Prostate gland (tissue), 2 donors: ENCODE measurements at regions not wholly inside any gene's neighbourhood (a gene's known extent, or its start where the extent isn't known, plus 50 kb on each side); places are given as distances from the start of the nearest gene placed in this dataset.

ENCODE experiments used
- DNase-seq: peaks from one replicate; pipeline ENCODE4 v3.0.0-alpha.2; 2019; ENCODE audit warnings: low spot score
- H3K27ac ChIP-seq, 2 donors: fragments of 200-600 bp; sonication (generic); 2 replicates each; pipeline ENCODE4 v1.5.1; 2017 to 2019
- H3K27me3 ChIP-seq: fragments of 200-600 bp; sonication (generic); replicated peaks from 2 replicates; pipeline ENCODE4 v1.5.1; 2019; ENCODE audit not compliant: insufficient read depth
- H3K36me3 ChIP-seq, 2 donors: fragments of 200-600 bp; sonication (generic); 1 replicate in 1 of 2; 2 replicates in 1 of 2; pipeline versions ENCODE4 v1.5.1 to v1.8.1; 2017 to 2019
- H3K4me1 ChIP-seq: fragments of 200-600 bp; sonication (generic); replicated peaks from 2 replicates; pipeline ENCODE4 v1.5.1; 2019
- H3K4me3 ChIP-seq, 2 donors: fragments of 200-600 bp; sonication (generic); 2 replicates each; pipeline ENCODE4 v1.5.1; 2017 to 2019
- H3K9me3 ChIP-seq: fragments of 200-600 bp; sonication (generic); 2 replicates; pipeline ENCODE4 v1.5.1; 2017
- CTCF ChIP-seq, 4 experiments: fragments of 200-600 bp in 2 of 4; fragments of 450-650 bp in 2 of 4; sonication (generic) in 2 of 4; IDR thresholded peaks; 1 replicate in 3 of 4; 2 replicates in 1 of 4; pipeline ENCODE4 v1.5.1; 2016 to 2019; ENCODE audit warnings: antibody characterized with exemption in 4 of 4, mild to moderate bottlenecking in 2 of 4, moderate library complexity in 2 of 4
- POLR2A ChIP-seq: fragments of 450-650 bp; IDR thresholded peaks from one replicate; pipeline ENCODE4 v1.6.1; 2016; ENCODE audit warnings: antibody characterized with exemption, mild to moderate bottlenecking
- POLR2AphosphoS5 ChIP-seq: sonication (generic); formaldehyde crosslinking; IDR thresholded peaks from one replicate; pipeline ENCODE4 v1.6.1; 2017; ENCODE audit warnings: antibody characterized with exemption
- WGBS: methylation state at CpG from one replicate; pipeline ENCODE4 v1.1.5; 2018; 5-methylcytosine and 5-hydroxymethylcytosine counted together
- intact Hi-C: fragments of 100-400 bp; cut with DNase I; formaldehyde crosslinking; loops from one replicate; pipeline ENCODE4 v1.14.2; 2022

DNA sequence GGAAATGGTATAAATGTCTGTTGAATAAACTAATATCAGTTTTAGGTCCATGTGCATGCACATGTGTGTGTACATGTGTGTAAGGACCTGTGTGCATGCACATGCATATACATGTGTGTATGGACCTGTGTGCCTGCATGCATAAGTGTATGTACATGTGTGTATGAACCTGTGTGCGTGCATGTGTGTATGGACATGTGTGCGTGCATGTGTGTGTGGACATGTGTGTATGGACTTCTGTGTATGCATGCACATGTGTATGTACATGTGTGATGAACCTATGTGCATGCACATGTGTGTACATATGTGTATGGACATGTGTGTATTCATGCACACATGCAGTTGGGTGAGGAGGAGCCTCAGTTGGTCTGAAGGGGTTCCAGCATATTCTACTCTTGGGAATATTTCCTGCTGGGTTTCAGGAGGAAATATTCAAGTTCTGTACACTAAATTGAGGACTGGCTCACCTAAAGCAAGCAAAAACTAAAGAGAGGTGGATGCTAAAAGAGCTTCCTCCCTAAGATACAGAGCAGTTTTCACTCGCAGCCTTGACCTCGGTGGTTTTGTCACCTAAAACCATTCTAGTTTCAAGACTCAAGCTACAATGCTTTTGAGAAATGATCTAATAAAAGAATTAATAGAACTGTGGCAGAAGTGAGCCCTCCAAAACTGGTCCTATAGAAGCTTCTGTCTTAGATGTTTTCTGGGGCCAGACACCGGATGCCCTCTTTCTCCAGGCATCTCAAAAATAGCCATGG is 742.8 kb downstream of the MAFB start:
- no peak for TF ChIP-seq POLR2A
- TF ChIP-seq CTCF (IDR thresholded peaks at IDR 0.05) = no peak
- TF ChIP-seq POLR2AphosphoS5 = no peak

DNA sequence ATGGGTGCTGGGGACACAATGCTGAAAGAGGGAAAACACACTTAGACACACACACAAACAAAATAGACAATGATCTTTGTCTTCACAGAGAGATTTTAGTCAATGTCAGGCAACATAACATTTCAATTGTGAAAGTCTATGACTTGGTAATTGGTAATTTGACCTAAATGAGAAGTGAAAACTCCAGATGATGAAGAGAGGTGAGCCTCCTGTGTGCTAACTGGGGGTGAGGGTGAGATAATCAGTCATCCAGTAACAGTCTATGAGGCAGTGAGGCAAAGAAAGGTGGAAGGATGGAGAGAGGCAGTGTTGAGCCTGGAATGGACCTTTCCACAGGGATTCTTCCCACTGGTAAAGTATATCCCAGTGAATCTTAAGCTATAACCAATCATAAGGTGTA is 744.2 kb downstream of the MAFB start:
- Histone ChIP-seq H3K4me3 (no peak overlapping the region), H3K27me3 (no peaks in the 10 kb centered on the region), H3K27ac (no peak overlapping the region), H3K9me3 (no peaks in the 10 kb centered on the region), H3K36me3 (no peaks in the 10 kb centered on the region), H3K4me1 (no peaks in the 10 kb centered on the region)
- intact Hi-C loops = no loop called here
- TF ChIP-seq POLR2AphosphoS5 (no peak), POLR2A (no peak), CTCF (IDR thresholded peaks at IDR 0.05) (no peak)
- no peak for DNase-seq

More for the DNA sequence above, 742.8 kb downstream of the MAFB start:
- H3K27ac ChIP-seq = no peak overlapping the region
- H3K9me3 ChIP-seq = no peaks in the 10 kb centered on the region
- H3K4me1 ChIP-seq = no peaks in the 10 kb centered on the region
- intact Hi-C loops = no loop called here
- H3K36me3 ChIP-seq = no peaks in the 10 kb centered on the region
- H3K27me3 ChIP-seq = no peaks in the 10 kb centered on the region
- no peak overlapping the region for H3K4me3 ChIP-seq
- DNase-seq = no peak
- WGBS = 61% methylated on average over 5 of the region's 5 CpGs

DNA sequence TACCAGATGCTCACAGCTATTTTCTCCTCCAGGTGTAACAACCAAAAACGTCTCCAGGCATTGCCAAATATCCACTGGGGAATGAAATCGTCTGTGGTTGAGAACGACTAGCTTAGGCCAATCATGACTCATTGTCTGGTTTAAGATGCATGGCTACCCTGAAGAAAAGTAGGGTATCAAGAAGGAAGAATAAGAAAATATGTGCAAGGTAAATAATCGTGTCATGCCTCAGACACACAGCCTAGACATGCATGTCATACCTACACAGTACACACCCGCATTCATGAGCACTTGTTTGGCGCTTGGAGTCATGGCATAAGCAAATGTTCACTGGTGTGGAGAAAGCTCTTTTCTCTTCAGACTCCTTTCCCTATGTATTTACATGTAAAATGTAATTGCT is 745.7 kb downstream of the MAFB start:
- Histone ChIP-seq H3K9me3 (no peaks in the 10 kb centered on the region), H3K4me1 (no peaks in the 10 kb centered on the region), H3K36me3 (no peaks in the 10 kb centered on the region), H3K27me3 (no peaks in the 10 kb centered on the region), H3K27ac (no peak overlapping the region), H3K4me3 (no peak overlapping the region)
- TF ChIP-seq POLR2AphosphoS5 (no peak), CTCF (IDR thresholded peaks at IDR 0.05) (no peak), POLR2A (no peak)
- DNase-seq = no peak
- 84% methylated on average over 6 of the region's 6 CpGs for WGBS
- intact Hi-C loops = no loop called here

DNA sequence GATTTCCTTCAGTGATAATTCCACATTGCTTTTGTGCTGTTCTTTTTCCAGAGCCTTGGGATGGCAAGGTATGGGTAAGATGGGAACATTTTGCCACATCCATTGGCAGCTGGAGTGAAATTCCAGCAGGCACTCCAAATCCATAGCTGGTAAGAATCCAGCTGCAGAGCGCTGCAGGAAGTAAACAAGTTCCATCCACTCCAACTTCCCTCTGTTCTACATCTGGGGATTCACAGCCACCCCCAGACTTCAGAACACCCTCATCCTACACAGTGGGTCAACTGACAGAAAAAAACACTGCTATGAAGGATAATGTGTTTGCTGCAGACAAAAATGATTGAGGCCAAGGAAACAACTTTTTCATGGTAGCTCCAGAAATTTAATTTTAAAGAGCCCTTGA is 747.8 kb downstream of the MAFB start:
- 8% methylated on average over 1 of the region's 1 CpG for WGBS
- Histone ChIP-seq H3K9me3 (no peaks in the 10 kb centered on the region), H3K36me3 (no peaks in the 10 kb centered on the region), H3K27ac (no peak overlapping the region), H3K27me3 (no peaks in the 10 kb centered on the region), H3K4me1 (no peaks in the 10 kb centered on the region), H3K4me3 (no peak overlapping the region)
- intact Hi-C loops = no loop called here
- no peak for DNase-seq
- TF ChIP-seq POLR2A (no peak), CTCF (IDR thresholded peaks at IDR 0.05) (no peak), POLR2AphosphoS5 (no peak)

DNA sequence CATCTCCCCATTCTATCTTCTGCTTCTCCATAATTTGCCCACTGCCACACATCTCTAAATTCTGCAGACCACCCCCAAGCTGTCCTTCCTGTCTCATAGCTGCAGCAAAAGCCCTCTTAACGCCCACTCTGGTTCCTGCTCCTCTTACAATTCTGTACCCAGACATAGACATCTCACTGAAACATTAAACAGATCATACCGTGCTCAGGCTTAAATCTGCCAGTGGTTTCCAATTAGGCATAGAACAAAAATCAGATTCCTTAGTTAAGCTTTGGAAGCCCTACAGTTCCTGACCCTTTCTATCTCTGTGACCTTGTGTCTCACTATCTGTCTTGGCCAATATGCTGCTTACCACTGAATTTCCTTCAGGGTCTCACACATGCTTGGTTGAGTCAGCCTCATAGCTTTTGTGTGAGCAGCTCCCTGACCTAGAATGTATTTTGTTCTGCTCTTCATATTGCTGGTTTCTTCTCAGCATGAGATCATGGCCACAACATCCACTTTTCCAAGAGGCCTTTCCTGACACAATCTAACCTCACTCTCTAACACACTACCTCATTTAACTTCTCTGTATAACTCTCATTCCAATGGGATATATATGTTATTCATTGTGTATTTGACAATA is 749.7 kb downstream of the MAFB start:
- TF ChIP-seq CTCF (IDR thresholded peaks at IDR 0.05) (no peak), POLR2AphosphoS5 (no peak), POLR2A (no peak)
- Histone ChIP-seq H3K9me3 (no peaks in the 10 kb centered on the region), H3K4me3 (no peak overlapping the region), H3K27me3 (no peaks in the 10 kb centered on the region), H3K4me1 (no peaks in the 10 kb centered on the region), H3K27ac (no peak overlapping the region), H3K36me3 (no peaks in the 10 kb centered on the region)
- intact Hi-C loops = no loop called here
- WGBS = 86% methylated on average over 2 of the region's 2 CpGs
- no peak for DNase-seq
